ENCODE measurements at regions not wholly inside any gene's neighbourhood (a gene's known extent, or its start where the extent isn't known, plus 50 kb on each side); places are given as distances from the start of the nearest gene placed in this dataset.
"Not testable (repeated sequence)": the region's sequence is repeated elsewhere in the genome, so short reads cannot be mapped to it uniquely, and the experiment has no call there.

GRCh38 chr18:2164644-2165550 is 406.4 kb downstream of the METTL4 start:
- DNase-seq (ENCODE audit: extremely low spot score, insufficient read length, low read depth): no peak
- FAIRE-seq: no peak

- FAIRE-seq; DNase-seq (ENCODE audit: extremely low spot score, insufficient read length, low read depth): not testable (repeated sequence)
Measured at GRCh38 chr18:2166876-2167275, 404.4 kb downstream of the METTL4 start.

GRCh38 chr18:2168022-2168421 is 403.3 kb downstream of the METTL4 start:
- DNase-seq (ENCODE audit: extremely low spot score, insufficient read length, low read depth) (no peak), FAIRE-seq (no peak)

- FAIRE-seq (no peak), DNase-seq (ENCODE audit: extremely low spot score, insufficient read length, low read depth) (no peak)
Measured at GRCh38 chr18:2169656-2170055, 401.6 kb downstream of the METTL4 start.

- FAIRE-seq: no peak
Measured at GRCh38 chr18:2171840-2172625, 399.3 kb downstream of the METTL4 start.

GRCh38 chr18:2172881-2173280 is 398.4 kb downstream of the METTL4 start:
- FAIRE-seq (no peak), DNase-seq (ENCODE audit: extremely low spot score, insufficient read length, low read depth) (no peak)

More at GRCh38 chr18:2171840-2172625, 399.3 kb downstream of the METTL4 start:
- no peak for DNase-seq (ENCODE audit: extremely low spot score, insufficient read length, low read depth)

- FAIRE-seq (no peak), DNase-seq (ENCODE audit: extremely low spot score, insufficient read length, low read depth) (no peak)
Measured at GRCh38 chr18:2173486-2173885, 397.8 kb downstream of the METTL4 start.

GRCh38 chr18:2178036-2178435 is 393.3 kb downstream of the METTL4 start:
- FAIRE-seq: no peak
- DNase-seq (ENCODE audit: extremely low spot score, insufficient read length, low read depth): no peak

- no peak for DNase-seq (ENCODE audit: extremely low spot score, insufficient read length, low read depth)
- FAIRE-seq: no peak
Measured at GRCh38 chr18:2179498-2180183, 391.7 kb downstream of the METTL4 start.

- no peak for FAIRE-seq
Measured at GRCh38 chr18:2180586-2180985, 390.7 kb downstream of the METTL4 start.

GRCh38 chr18:2183432-2183831 is 387.9 kb downstream of the METTL4 start:
- FAIRE-seq: no peak
- no peak for DNase-seq (ENCODE audit: extremely low spot score, insufficient read length, low read depth)

More at GRCh38 chr18:2180586-2180985, 390.7 kb downstream of the METTL4 start:
- DNase-seq (ENCODE audit: extremely low spot score, insufficient read length, low read depth): no peak

- no peak for FAIRE-seq
- DNase-seq (ENCODE audit: extremely low spot score, insufficient read length, low read depth): no peak
Measured at GRCh38 chr18:2186967-2187366, 384.3 kb downstream of the METTL4 start.

GRCh38 chr18:2188258-2188657 is 383.0 kb downstream of the METTL4 start:
- FAIRE-seq (no peak), DNase-seq (ENCODE audit: extremely low spot score, insufficient read length, low read depth) (no peak)

- no peak for DNase-seq (ENCODE audit: extremely low spot score, insufficient read length, low read depth)
- FAIRE-seq: no peak
Measured at GRCh38 chr18:2191180-2191790, 380.0 kb downstream of the METTL4 start.

GRCh38 chr18:2192562-2192961 is 378.7 kb downstream of the METTL4 start:
- FAIRE-seq (no peak), DNase-seq (ENCODE audit: extremely low spot score, insufficient read length, low read depth) (no peak)

GRCh38 chr18:2197946-2198345 is 373.4 kb downstream of the METTL4 start:
- no peak for DNase-seq (ENCODE audit: extremely low spot score, insufficient read length, low read depth)
- FAIRE-seq: no peak

- FAIRE-seq (no peak), DNase-seq (ENCODE audit: extremely low spot score, insufficient read length, low read depth) (no peak)
Measured at GRCh38 chr18:2199060-2199459, 372.2 kb downstream of the METTL4 start.

- FAIRE-seq: no peak
- no peak for DNase-seq (ENCODE audit: extremely low spot score, insufficient read length, low read depth)
Measured at GRCh38 chr18:2201036-2201600, 370.2 kb downstream of the METTL4 start.

GRCh38 chr18:2204736-2205135 is 366.6 kb downstream of the METTL4 start:
- no peak for DNase-seq (ENCODE audit: extremely low spot score, insufficient read length, low read depth)
- FAIRE-seq: no peak

GRCh38 chr18:2207294-2207693 is 364.0 kb downstream of the METTL4 start:
- DNase-seq (ENCODE audit: extremely low spot score, insufficient read length, low read depth): no peak
- FAIRE-seq: no peak

Measured in GM18507 (cell line).